Lower leg skin (tissue), 3 donors: ENCODE measurements at regions not wholly inside any gene's neighbourhood (a gene's known extent, or its start where the extent isn't known, plus 50 kb on each side); places are given as distances from the start of the nearest gene placed in this dataset.

Source experiments
- POLR2A ChIP-seq, 2 donors: fragments of 450-650 bp; IDR thresholded peaks; one replicate each; pipeline ENCODE4 v1.6.1; 2016 to 2017; ENCODE audit warnings: antibody characterized with exemption in 2 of 2, mild to moderate bottlenecking in 1 of 2, moderate library complexity in 1 of 2
- TF ChIP-seq, protein P1 (sequence below), 3 donors: fragments of 450-650 bp; IDR thresholded peaks; one replicate each; pipeline ENCODE4 v1.5.1; 2016; ENCODE audit warnings: antibody characterized with exemption in 3 of 3, mild to moderate bottlenecking in 3 of 3, moderate library complexity in 2 of 3

DNA sequence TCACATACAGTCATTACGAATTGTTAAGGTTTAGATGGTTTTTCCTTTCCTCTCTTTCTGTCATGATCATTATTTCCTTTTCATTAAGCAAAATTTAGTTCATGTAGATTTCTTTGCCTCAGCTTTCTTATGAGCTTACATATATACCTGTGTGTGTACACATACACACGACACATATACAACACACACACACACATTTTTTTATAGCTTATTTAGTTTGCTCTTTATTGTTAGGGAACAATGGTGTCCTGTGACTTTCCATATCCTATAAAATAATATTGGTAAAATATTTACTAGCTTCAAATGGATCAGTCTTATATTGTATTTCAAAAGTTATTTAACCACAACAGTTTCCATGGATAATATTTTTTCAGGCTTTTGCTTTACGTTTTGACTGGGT is 840.7 kb downstream of the PCDH18 start:
- TF ChIP-seq, protein P1, sequence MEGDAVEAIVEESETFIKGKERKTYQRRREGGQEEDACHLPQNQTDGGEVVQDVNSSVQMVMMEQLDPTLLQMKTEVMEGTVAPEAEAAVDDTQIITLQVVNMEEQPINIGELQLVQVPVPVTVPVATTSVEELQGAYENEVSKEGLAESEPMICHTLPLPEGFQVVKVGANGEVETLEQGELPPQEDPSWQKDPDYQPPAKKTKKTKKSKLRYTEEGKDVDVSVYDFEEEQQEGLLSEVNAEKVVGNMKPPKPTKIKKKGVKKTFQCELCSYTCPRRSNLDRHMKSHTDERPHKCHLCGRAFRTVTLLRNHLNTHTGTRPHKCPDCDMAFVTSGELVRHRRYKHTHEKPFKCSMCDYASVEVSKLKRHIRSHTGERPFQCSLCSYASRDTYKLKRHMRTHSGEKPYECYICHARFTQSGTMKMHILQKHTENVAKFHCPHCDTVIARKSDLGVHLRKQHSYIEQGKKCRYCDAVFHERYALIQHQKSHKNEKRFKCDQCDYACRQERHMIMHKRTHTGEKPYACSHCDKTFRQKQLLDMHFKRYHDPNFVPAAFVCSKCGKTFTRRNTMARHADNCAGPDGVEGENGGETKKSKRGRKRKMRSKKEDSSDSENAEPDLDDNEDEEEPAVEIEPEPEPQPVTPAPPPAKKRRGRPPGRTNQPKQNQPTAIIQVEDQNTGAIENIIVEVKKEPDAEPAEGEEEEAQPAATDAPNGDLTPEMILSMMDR (IDR thresholded peaks at IDR 0.05), result no peak
- TF ChIP-seq POLR2A (IDR thresholded peaks at IDR 0.05), result no peak
